OCI-LY1 (cell line): ENCODE measurements at regions not wholly inside any gene's neighbourhood (a gene's known extent, or its start where the extent isn't known, plus 50 kb on each side); places are given as distances from the start of the nearest gene placed in this dataset.

Source experiments
- EZH2 ChIP-seq: fragments of 200-600 bp; sonication (generic), shearing (Covaris generic); IDR thresholded peaks from 2 replicates; pipeline ENCODE4 v1.8.0; 2017; ENCODE audit warnings: borderline replicate concordance, mixed run types, mild to moderate bottlenecking, antibody characterized with exemption, low read length, moderate library complexity, mixed read lengths
- TF ChIP-seq, protein P1 (sequence below): fragments of 200-600 bp; sonication (generic), shearing (Covaris generic); IDR thresholded peaks from 2 replicates; pipeline ENCODE4 v1.5.1; 2017; ENCODE audit warnings: mild to moderate bottlenecking, antibody characterized with exemption, low read length, moderate library complexity, mixed read lengths

GRCh38 chr7:13309535-13309934 lies 622.1 kb downstream of the ARL4A start:
- TF ChIP-seq, protein P1, sequence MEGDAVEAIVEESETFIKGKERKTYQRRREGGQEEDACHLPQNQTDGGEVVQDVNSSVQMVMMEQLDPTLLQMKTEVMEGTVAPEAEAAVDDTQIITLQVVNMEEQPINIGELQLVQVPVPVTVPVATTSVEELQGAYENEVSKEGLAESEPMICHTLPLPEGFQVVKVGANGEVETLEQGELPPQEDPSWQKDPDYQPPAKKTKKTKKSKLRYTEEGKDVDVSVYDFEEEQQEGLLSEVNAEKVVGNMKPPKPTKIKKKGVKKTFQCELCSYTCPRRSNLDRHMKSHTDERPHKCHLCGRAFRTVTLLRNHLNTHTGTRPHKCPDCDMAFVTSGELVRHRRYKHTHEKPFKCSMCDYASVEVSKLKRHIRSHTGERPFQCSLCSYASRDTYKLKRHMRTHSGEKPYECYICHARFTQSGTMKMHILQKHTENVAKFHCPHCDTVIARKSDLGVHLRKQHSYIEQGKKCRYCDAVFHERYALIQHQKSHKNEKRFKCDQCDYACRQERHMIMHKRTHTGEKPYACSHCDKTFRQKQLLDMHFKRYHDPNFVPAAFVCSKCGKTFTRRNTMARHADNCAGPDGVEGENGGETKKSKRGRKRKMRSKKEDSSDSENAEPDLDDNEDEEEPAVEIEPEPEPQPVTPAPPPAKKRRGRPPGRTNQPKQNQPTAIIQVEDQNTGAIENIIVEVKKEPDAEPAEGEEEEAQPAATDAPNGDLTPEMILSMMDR: no peak
- no peak for TF ChIP-seq EZH2
